ENCODE measurements at regions not wholly inside any gene's neighbourhood (a gene's known extent, or its start where the extent isn't known, plus 50 kb on each side); places are given as distances from the start of the nearest gene placed in this dataset.

DNA sequence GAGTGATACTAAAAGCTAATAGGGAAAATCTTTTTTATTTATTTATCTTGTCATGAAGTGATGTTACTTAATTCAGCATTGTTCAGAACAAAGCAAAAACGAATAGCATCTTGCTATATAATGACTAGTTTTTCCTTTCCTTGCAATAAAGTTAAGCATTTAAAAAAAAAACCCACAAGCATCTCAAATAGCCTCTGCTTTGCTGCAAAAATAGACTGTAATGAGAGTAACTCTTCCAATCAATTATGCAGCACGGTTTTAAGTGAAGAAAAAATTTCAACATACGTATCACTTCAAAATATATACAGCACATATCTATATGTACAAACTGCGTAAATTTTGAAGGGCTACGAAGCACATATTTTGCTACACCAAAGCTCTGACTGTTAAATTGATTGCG lies 153.3 kb upstream of the VRK2 start:
- no peak for TF ChIP-seq POLR2A (IDR thresholded peaks at IDR 0.05)
- no peak for TF ChIP-seq CTCF (IDR thresholded peaks at IDR 0.05)
